GM19239 (cell line): ENCODE measurements at regions not wholly inside any gene's neighbourhood (a gene's known extent, or its start where the extent isn't known, plus 50 kb on each side); places are given as distances from the start of the nearest gene placed in this dataset.

Experiments used
- DNase-seq: peaks from one replicate; pipeline ENCODE4 v3.0.0; 2011; ENCODE audit warnings: low spot score; ENCODE audit not compliant: insufficient read length
- FAIRE-seq: peaks from 2 replicates; lab custom pipeline; 2011; peaks lifted over from hg19 to GRCh38; lab: Jason Lieb, UNC

GRCh38 chr3:181764544-181764943, 52.8 kb downstream of the SOX2 start:
- DNase-seq: no peak
- FAIRE-seq: no peak

- FAIRE-seq (no peak), DNase-seq (no peak)
These were observed 58.6 kb downstream of the SOX2 start for GRCh38 chr3:181770296-181770695.

- DNase-seq: no peak
- no peak for FAIRE-seq
These were observed 59.4 kb downstream of the SOX2 start for GRCh38 chr3:181771120-181771519.

GRCh38 chr3:181772166-181772565, 60.4 kb downstream of the SOX2 start:
- DNase-seq (no peak), FAIRE-seq (no peak)

GRCh38 chr3:181773921-181774320, 62.2 kb downstream of the SOX2 start:
- FAIRE-seq (no peak), DNase-seq (no peak)

GRCh38 chr3:181782306-181782954, 70.7 kb downstream of the SOX2 start:
- no peak for DNase-seq
- no peak for FAIRE-seq

GRCh38 chr3:181790561-181790960, 78.8 kb downstream of the SOX2 start:
- FAIRE-seq (no peak), DNase-seq (no peak)

- no peak for FAIRE-seq
- no peak for DNase-seq
These were observed 79.6 kb downstream of the SOX2 start for GRCh38 chr3:181791056-181791955.

- DNase-seq (no peak), FAIRE-seq (no peak)
These were observed 81.3 kb downstream of the SOX2 start for GRCh38 chr3:181793006-181793405.

GRCh38 chr3:181794011-181794790, 82.5 kb downstream of the SOX2 start:
- DNase-seq: no peak
- no peak for FAIRE-seq

GRCh38 chr3:181796641-181797040, 84.9 kb downstream of the SOX2 start:
- FAIRE-seq: no peak

GRCh38 chr3:181797431-181797830, 85.7 kb downstream of the SOX2 start:
- DNase-seq (no peak), FAIRE-seq (no peak)

More at GRCh38 chr3:181796641-181797040, 84.9 kb downstream of the SOX2 start:
- DNase-seq: no peak

GRCh38 chr3:181805703-181806102, 94.0 kb downstream of the SOX2 start:
- no peak for FAIRE-seq
- no peak for DNase-seq

GRCh38 chr3:181808053-181808452, 96.3 kb downstream of the SOX2 start:
- FAIRE-seq (no peak), DNase-seq (no peak)

- no peak for DNase-seq
- FAIRE-seq: no peak
These were observed 112.0 kb downstream of the SOX2 start for GRCh38 chr3:181823716-181824115.

- FAIRE-seq (no peak), DNase-seq (no peak)
These were observed 113.2 kb downstream of the SOX2 start for GRCh38 chr3:181824961-181825360.

- FAIRE-seq: no peak
- no peak for DNase-seq
These were observed 127.6 kb downstream of the SOX2 start for GRCh38 chr3:181839039-181839915.

- DNase-seq (no peak), FAIRE-seq (no peak)
These were observed 128.2 kb downstream of the SOX2 start for GRCh38 chr3:181839916-181840297.

GRCh38 chr3:181844211-181844610, 132.5 kb downstream of the SOX2 start:
- FAIRE-seq (no peak), DNase-seq (no peak)

GRCh38 chr3:181847276-181847675, 135.6 kb downstream of the SOX2 start:
- no peak for DNase-seq
- no peak for FAIRE-seq
